Aorta (tissue), 5 donors: ENCODE measurements at regions not wholly inside any gene's neighbourhood (a gene's known extent, or its start where the extent isn't known, plus 50 kb on each side); places are given as distances from the start of the nearest gene placed in this dataset.
"Not testable (repeated sequence)": the region's sequence is repeated elsewhere in the genome, so short reads cannot be mapped to it uniquely, and the experiment has no call there.

Source experiments
- ATAC-seq: fragments of 200-7000 bp; cut with Tn5 transposase; one replicate; pipeline ENCODE4 v1.9.1; 2022; ENCODE audit warnings: moderate library complexity; ENCODE audit not compliant: low FRiP score
- DNase-seq, 2 donors: peaks; one replicate each; pipeline ENCODE4 v3.0.0-alpha.2; 2020
- H3K27ac ChIP-seq, 2 donors: one replicate each; pipeline ENCODE4 v1.5.1; 2013; ENCODE audit warnings: low read length in 2 of 2, mild to moderate bottlenecking in 2 of 2, moderate library complexity in 2 of 2, control low read depth in 1 of 2, inconsistent platforms in 1 of 2, low read depth in 1 of 2
- H3K27me3 ChIP-seq, 2 donors: one replicate each; pipeline ENCODE4 v1.6.1; 2013; ENCODE audit warnings: control low read depth in 1 of 2, low read length in 1 of 2, mild to moderate bottlenecking in 1 of 2, moderate library complexity in 1 of 2; ENCODE audit not compliant: insufficient read depth in 2 of 2, control insufficient read depth in 1 of 2
- H3K36me3 ChIP-seq, 2 donors: one replicate each; pipeline ENCODE4 v1.6.1; 2013; ENCODE audit warnings: control low read depth in 1 of 2, low read length in 1 of 2, mild to moderate bottlenecking in 1 of 2; ENCODE audit not compliant: insufficient read depth in 2 of 2, control insufficient read depth in 1 of 2
- H3K4me1 ChIP-seq, 2 donors: one replicate each; pipeline ENCODE4 v1.6.1; 2013; ENCODE audit warnings: low read length in 2 of 2, control low read depth in 1 of 2, mild to moderate bottlenecking in 1 of 2, moderate library complexity in 1 of 2; ENCODE audit not compliant: insufficient read depth in 2 of 2, control insufficient read depth in 1 of 2
- H3K4me3 ChIP-seq, 2 donors: one replicate each; pipeline ENCODE4 v1.5.1; 2013; ENCODE audit warnings: low read length in 2 of 2, control low read depth in 1 of 2, mild to moderate bottlenecking in 1 of 2
- H3K9me3 ChIP-seq: one replicate; pipeline ENCODE4 v1.6.1; 2013; ENCODE audit warnings: mild to moderate bottlenecking, low read length; ENCODE audit not compliant: control insufficient read depth
- WGBS, 2 donors: extraction: QIAGEN DNeasy Blood & Tissue Kit; methylation state at CpG; one replicate each; pipeline ENCODE4 v1.1.7; 2013; 5-methylcytosine and 5-hydroxymethylcytosine counted together
- intact Hi-C, 2 donors: fragments of 100-400 bp; cut with DNase I; formaldehyde crosslinking; loops; one replicate each; pipeline versions ENCODE4 v1.14.2 to v1.15.0; 2022
- donor health status: healthy with polysubstance abuse.
- donor health status: Bipolar disorder and iron deficiency.
- donor health status: DM: no; HTN: no; CAD: no.
- donor health status: DM: no; HTN: no; CAD: no.
- donor health status: DM: yes; HTN: yes; CAD: no.

GRCh38 chrX:144634451-144634850 lies 612.9 kb upstream of the SPANXN1 start:
- DNase-seq, intact Hi-C loops, H3K4me3 ChIP-seq, ATAC-seq, H3K4me1 ChIP-seq, H3K9me3 ChIP-seq, H3K27ac ChIP-seq, H3K36me3 ChIP-seq, H3K27me3 ChIP-seq: not testable (repeated sequence)
- WGBS, 2 donors, result 82 to 83% methylated on average over 7 to 8 of the region's 8 CpGs

- Histone ChIP-seq H3K27me3 (no peaks in the 10 kb centered on the region), H3K36me3 (no peaks in the 10 kb centered on the region), H3K9me3 (no peaks in the 10 kb centered on the region), H3K4me1 (no peaks in the 10 kb centered on the region), H3K4me3 (no peak overlapping the region), H3K27ac (no peak overlapping the region)
- WGBS, 2 donors, result 80 to 93% methylated on average over 2 of the region's 2 CpGs
- intact Hi-C loops, result no loop called here
- no peak for ATAC-seq
- DNase-seq, result no peak
These were observed 609.6 kb upstream of the SPANXN1 start for GRCh38 chrX:144637731-144638130.

- no peaks in the 10 kb centered on the region for H3K9me3 ChIP-seq
- intact Hi-C loops, result no loop called here
- no peak overlapping the region for H3K27ac ChIP-seq
- no peaks in the 10 kb centered on the region for H3K36me3 ChIP-seq
- ATAC-seq (no peak), DNase-seq (no peak)
- H3K4me1 ChIP-seq, result no peaks in the 10 kb centered on the region
- no peaks in the 10 kb centered on the region for H3K27me3 ChIP-seq
- H3K4me3 ChIP-seq, result no peak overlapping the region
- 67 to 79% methylated on average over 2 of the region's 2 CpGs for WGBS, 2 donors
These were observed 598.5 kb upstream of the SPANXN1 start for GRCh38 chrX:144648788-144649187.

DNA sequence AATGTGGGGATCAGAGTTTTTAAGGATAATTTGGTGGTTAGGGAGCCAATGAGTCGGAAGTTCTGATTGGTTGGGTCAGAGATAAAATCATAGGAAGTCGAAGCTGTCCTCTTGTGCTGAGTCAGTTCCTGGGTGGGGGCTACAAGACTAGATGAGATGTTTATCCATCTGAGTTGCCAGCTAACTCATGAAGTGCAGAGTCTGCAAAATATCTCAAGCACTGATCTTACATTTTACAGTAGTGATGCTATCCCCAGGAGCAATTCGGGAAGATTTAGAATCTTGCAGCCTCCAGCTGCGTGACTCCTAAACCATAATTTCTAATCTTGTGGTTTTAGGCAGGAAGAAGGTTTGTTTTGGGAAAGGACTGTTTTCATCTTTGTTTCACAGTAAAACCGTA lies 565.8 kb upstream of the SPANXN1 start:
- no peak overlapping the region for H3K27ac ChIP-seq
- intact Hi-C loops, result no loop called here
- H3K27me3 ChIP-seq, result no peaks in the 10 kb centered on the region
- no peaks in the 10 kb centered on the region for H3K36me3 ChIP-seq
- H3K4me3 ChIP-seq, result no peak overlapping the region
- H3K9me3 ChIP-seq, result no peaks in the 10 kb centered on the region
- no peaks in the 10 kb centered on the region for H3K4me1 ChIP-seq
- DNase-seq, result no peak
- ATAC-seq, result no peak
- WGBS, 2 donors, result 56 to 58% methylated on average over 5 of the region's 5 CpGs

DNA sequence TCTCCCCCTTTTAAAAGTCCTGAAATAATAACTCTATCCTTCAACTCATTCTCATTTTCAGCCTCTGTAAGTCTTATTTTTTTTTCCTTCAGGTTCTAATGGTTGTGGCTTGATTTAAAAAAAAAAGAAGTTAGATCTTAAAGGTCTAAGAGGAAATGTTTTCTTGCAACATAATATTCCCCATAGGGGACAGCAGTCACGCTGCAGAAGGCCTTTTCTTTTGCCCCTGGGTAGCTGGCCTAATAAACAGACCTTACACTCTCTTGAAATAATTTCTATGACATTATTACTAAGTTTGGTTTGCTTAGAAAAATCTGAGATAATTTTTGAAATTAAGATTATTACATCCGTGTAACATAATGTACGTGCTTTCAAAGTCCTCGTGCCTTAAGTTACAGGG lies 564.1 kb upstream of the SPANXN1 start:
- ATAC-seq (no peak), DNase-seq (no peak)
- WGBS, 2 donors, result 74 to 86% methylated on average over 4 of the region's 4 CpGs
- no peaks in the 10 kb centered on the region for H3K9me3 ChIP-seq
- no peaks in the 10 kb centered on the region for H3K27me3 ChIP-seq
- no peak overlapping the region for H3K4me3 ChIP-seq
- intact Hi-C loops, result no loop called here
- no peaks in the 10 kb centered on the region for H3K36me3 ChIP-seq
- H3K27ac ChIP-seq, result no peak overlapping the region
- H3K4me1 ChIP-seq, result no peaks in the 10 kb centered on the region

- H3K27me3 ChIP-seq, result no peaks in the 10 kb centered on the region
- DNase-seq (no peak), ATAC-seq (no peak)
- 41 to 59% methylated on average over 2 of the region's 2 CpGs for WGBS, 2 donors
- intact Hi-C loops, result no loop called here
- H3K36me3 ChIP-seq, result no peaks in the 10 kb centered on the region
- no peak overlapping the region for H3K4me3 ChIP-seq
- H3K4me1 ChIP-seq, result no peaks in the 10 kb centered on the region
- no peaks in the 10 kb centered on the region for H3K9me3 ChIP-seq
- no peak overlapping the region for H3K27ac ChIP-seq
These were observed 537.5 kb upstream of the SPANXN1 start for GRCh38 chrX:144709841-144710240.

- Histone ChIP-seq H3K27ac (no peak overlapping the region), H3K4me1 (no peaks in the 10 kb centered on the region), H3K27me3 (no peaks in the 10 kb centered on the region), H3K9me3 (no peaks in the 10 kb centered on the region), H3K36me3 (no peaks in the 10 kb centered on the region), H3K4me3 (no peak overlapping the region)
- DNase-seq (no peak), ATAC-seq (no peak)
- intact Hi-C loops, result no loop called here
- 29 to 37% methylated on average over 5 of the region's 5 CpGs for WGBS, 2 donors
These were observed 532.0 kb upstream of the SPANXN1 start for GRCh38 chrX:144715337-144715736.

DNA sequence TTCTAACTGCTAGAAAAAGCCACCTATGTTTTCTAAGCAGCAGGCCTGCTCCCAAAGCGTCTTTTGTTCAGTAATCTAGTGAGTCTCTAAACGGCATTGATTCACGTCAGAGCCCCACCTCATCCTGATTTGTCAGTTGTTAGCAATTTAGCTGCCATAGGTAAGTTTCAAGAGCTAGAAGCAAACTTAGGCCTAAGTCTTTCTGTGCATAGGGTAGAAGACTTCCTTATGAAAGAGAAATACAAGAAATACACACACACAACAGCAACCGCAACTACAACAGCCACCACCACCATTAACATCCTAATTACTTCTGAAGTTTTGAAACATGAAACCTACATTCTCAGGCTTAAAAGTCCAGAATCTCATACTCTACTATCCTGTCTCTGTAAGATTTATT lies 531.1 kb upstream of the SPANXN1 start:
- Histone ChIP-seq H3K36me3 (no peaks in the 10 kb centered on the region), H3K4me3 (no peak overlapping the region), H3K27me3 (no peaks in the 10 kb centered on the region), H3K4me1 (no peaks in the 10 kb centered on the region), H3K27ac (no peak overlapping the region), H3K9me3 (no peaks in the 10 kb centered on the region)
- DNase-seq (no peak), ATAC-seq (no peak)
- intact Hi-C loops, result no loop called here
- 46 to 50% methylated on average over 4 of the region's 4 CpGs for WGBS, 2 donors

DNA sequence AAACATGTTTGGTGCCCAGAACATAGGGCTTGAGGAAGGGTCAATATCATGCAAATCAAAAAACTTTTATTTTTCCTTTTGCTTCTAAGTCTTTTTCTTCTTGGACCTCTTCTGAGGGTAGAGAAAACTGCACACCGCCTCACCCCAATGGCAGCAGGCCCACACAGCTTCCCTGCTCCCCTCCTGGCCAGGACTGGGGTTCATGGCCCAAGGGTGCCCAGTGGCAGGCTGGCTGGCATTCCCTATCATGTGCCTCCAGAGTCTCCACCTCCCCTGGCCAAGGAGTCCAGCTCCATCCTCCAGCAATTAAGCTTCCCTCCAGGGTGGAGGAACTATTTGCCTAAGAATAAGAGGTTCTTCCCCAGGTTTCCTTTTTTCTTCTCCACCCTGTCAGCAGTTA lies 529.6 kb upstream of the SPANXN1 start:
- WGBS, 2 donors, result 71 to 95% methylated on average over 1 of the region's 1 CpG
- no peak overlapping the region for H3K4me3 ChIP-seq
- H3K27ac ChIP-seq, result no peak overlapping the region
- H3K27me3 ChIP-seq, result no peaks in the 10 kb centered on the region
- intact Hi-C loops, result no loop called here
- H3K9me3 ChIP-seq, result no peaks in the 10 kb centered on the region
- DNase-seq, result no peak
- no peaks in the 10 kb centered on the region for H3K4me1 ChIP-seq
- no peak for ATAC-seq
- no peaks in the 10 kb centered on the region for H3K36me3 ChIP-seq
